ENCODE measurements at regions not wholly inside any gene's neighbourhood (a gene's known extent, or its start where the extent isn't known, plus 50 kb on each side); places are given as distances from the start of the nearest gene placed in this dataset.

GRCh38 chrX:97787311-97787710, 903.6 kb downstream of the RPA4 start (continued):
- TF ChIP-seq NFATC4 (CRISPR knock-in tag; IDR thresholded peaks at IDR 0.05) (no peak), EMX1 (CRISPR knock-in tag; IDR thresholded peaks at IDR 0.05) (no peak), RORB (CRISPR knock-in tag; IDR thresholded peaks at IDR 0.05) (no peak), ZNF396 (CRISPR knock-in tag; IDR thresholded peaks at IDR 0.05; ENCODE audit: borderline replicate concordance) (no peak), ZNF317 (CRISPR knock-in tag; IDR thresholded peaks at IDR 0.05; ENCODE audit: borderline replicate concordance, low read depth) (no peak), ETV6 (CRISPR knock-in tag; IDR thresholded peaks at IDR 0.05) (no peak), CBFB (CRISPR knock-in tag; IDR thresholded peaks at IDR 0.05; ENCODE audit: low read depth) (no peak), NR3C1 (CRISPR knock-in tag; conservative IDR thresholded peaks at IDR 0.05; ENCODE audit: low read depth) (no peak), ZNF425 (CRISPR knock-in tag; conservative IDR thresholded peaks at IDR 0.05) (no peak)

GRCh38 chrX:97787849-97788248, 904.1 kb downstream of the RPA4 start:
- TF ChIP-seq AR (CRISPR knock-in tag; IDR thresholded peaks at IDR 0.05): no peak
- no peak for TF ChIP-seq ZNF232 (CRISPR knock-in tag; IDR thresholded peaks at IDR 0.05)
- TF ChIP-seq AFF4 (CRISPR knock-in tag; IDR thresholded peaks at IDR 0.05; ENCODE audit: borderline replicate concordance): no peak
- TF ChIP-seq TP53 (CRISPR knock-in tag; IDR thresholded peaks at IDR 0.05): no peak
- no peak for TF ChIP-seq E2F5 (CRISPR knock-in tag; IDR thresholded peaks at IDR 0.05)
- ATAC-seq: no peak
- DNase-seq (ENCODE audit: low spot score): no peak
- no peak overlapping the region for H3K4me3 Mint-ChIP-seq
- no peaks in the 10 kb centered on the region for H3K4me1 Mint-ChIP-seq
- H3K9me3 Mint-ChIP-seq: no peaks in the 10 kb centered on the region
- ChIA-PET POLR2A (no interaction called here), CTCF (no interaction called here)
- H3K27ac Mint-ChIP-seq: no peak overlapping the region
- H3K36me3 Mint-ChIP-seq: no peaks in the 10 kb centered on the region
- no peaks in the 10 kb centered on the region for H3K27me3 Mint-ChIP-seq (ENCODE audit: low read depth)

GRCh38 chrX:97790850-97791249, 907.1 kb downstream of the RPA4 start:
- Mint-ChIP-seq H3K4me3 (no peak overlapping the region), H3K27me3 (ENCODE audit: low read depth) (no peaks in the 10 kb centered on the region), H3K4me1 (peaks cover 5% of the 10 kb centered on the region; the same call in 1 of the 2 replicates), H3K36me3 (no peaks in the 10 kb centered on the region), H3K27ac (no peak overlapping the region), H3K9me3 (no peaks in the 10 kb centered on the region)
- TF ChIP-seq ZSCAN18 (CRISPR knock-in tag; IDR thresholded peaks at IDR 0.05) (no peak), IRF2 (CRISPR knock-in tag; IDR thresholded peaks at IDR 0.05; ENCODE audit: borderline replicate concordance, low read depth) (no peak), GABPB1 (CRISPR knock-in tag; IDR thresholded peaks at IDR 0.05) (no peak), CREM (CRISPR knock-in tag; IDR thresholded peaks at IDR 0.05) (no peak), NR2C2 (CRISPR knock-in tag; IDR thresholded peaks at IDR 0.05) (no peak), FOXP4 (CRISPR knock-in tag; IDR thresholded peaks at IDR 0.05) (no peak), ZNF671 (CRISPR knock-in tag; IDR thresholded peaks at IDR 0.05) (no peak)
- ChIA-PET POLR2A (no interaction called here), CTCF (no interaction called here)
- DNase-seq (ENCODE audit: low spot score) (no peak), ATAC-seq (no peak)
